Forelimb muscle (tissue), 1 donor: ENCODE measurements at regions not wholly inside any gene's neighbourhood (a gene's known extent, or its start where the extent isn't known, plus 50 kb on each side); places are given as distances from the start of the nearest gene placed in this dataset.

ENCODE experiments used
- DNase-seq: peaks from one replicate; pipeline ENCODE4 v3.0.0-alpha.2; 2013; ENCODE audit warnings: low read depth

- no peak for DNase-seq
Observed at GRCh38 chr5:17761326-17761725, 127.1 kb downstream of the TAF11L14 start.

DNA sequence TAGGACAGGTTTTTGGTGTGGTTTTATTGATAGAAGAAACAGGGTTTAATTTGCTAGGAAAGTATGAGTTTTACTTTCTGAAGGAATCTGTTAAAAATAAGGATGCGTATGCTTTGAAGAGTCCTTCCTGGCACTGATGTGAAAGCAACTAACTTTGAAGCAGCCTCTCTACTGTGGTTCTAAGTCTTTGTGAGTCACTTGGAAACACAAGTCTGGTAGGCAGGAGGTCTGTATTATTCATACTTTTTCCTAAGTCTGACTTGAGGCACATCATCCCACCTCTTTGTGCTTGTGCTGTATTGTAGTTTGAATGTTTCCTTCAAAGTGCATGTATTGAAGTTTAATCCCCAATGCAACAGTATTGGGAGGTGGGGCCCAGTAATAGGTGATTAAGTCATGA lies 129.0 kb downstream of the TAF11L14 start:
- DNase-seq = no peak

DNA sequence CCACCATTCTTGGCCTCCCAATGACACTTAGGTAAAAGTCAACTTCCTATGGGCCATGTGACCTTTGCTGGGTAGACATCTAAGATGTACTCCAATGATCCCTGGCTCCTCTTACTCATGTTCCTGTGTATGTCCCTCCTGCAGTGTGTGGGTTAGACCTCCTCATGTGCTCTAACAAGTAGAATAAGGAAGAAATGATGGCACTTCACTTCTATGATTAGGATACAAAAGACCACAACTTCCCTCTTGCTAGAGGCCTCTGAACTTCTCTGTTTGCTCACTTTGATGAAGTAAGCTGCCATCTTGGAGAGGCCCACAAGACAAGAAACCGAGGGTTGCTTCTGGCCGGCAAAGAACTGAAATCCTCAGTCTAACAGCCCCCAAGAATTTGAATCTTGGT lies 131.8 kb downstream of the TAF11L14 start:
- DNase-seq = no peak

DNA sequence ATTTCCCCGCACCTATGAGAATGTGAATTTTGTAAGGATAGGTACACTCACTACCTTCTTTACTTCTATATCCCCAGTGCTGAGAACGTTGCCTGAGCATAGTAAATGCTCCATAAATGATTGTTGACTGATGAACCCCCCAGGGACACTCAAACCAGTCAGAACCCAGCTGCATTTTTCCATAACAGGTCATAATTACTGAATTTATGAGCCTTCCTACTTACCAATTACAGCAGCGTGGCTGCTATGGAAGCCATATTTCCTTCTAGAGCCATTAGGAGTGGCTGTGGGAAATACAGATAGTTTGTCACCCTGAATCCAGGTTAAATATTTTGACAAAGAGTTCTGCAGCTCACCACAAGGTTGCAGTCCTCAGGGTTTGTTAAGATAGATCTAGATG lies 135.0 kb downstream of the TAF11L14 start:
- no peak for DNase-seq

DNA sequence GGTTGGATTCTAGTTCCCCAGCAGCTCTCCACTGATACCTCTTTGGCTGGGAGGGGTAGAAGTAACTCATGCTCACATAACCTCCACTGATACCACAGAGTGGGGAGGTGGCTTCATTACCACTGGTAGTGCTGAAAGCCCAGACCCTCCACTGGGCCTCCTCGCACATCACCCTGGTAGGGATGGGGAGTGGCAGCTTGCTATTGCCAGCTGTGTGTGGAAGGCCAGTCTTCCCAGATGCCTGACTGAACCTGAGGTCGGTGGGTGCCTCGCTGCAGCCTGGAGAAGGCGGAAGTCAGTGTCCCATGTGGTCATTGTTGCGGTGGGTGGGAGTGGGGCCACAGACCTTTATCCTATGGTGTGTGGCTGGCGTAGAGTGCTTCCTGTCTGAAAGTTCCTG lies 138.0 kb downstream of the TAF11L14 start:
- DNase-seq = no peak

DNA sequence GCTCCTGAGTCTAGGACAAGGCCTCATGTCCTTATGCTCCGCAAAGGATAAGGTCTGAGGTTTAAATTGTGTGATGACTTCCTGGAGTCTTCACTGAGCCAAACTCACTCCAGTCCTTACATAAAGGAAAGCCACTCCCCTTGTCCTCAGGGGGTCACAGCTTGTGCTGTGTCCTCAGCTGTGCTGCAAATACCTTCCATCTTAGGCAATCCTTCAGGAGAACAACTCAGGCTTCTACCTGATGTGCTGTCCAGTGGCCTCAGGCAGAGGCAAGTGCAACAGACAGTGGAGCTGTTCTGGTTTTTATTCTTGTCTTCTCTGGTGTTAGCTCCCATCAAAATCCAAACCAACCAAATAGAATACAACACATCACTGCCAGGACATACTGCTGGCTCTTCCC lies 151.5 kb downstream of the TAF11L14 start:
- no peak for DNase-seq

GRCh38 chr5:17788351-17788750 lies 154.1 kb downstream of the TAF11L14 start:
- no peak for DNase-seq

- no peak for DNase-seq
Observed at GRCh38 chr5:17794201-17794600, 159.9 kb downstream of the TAF11L14 start.

DNA sequence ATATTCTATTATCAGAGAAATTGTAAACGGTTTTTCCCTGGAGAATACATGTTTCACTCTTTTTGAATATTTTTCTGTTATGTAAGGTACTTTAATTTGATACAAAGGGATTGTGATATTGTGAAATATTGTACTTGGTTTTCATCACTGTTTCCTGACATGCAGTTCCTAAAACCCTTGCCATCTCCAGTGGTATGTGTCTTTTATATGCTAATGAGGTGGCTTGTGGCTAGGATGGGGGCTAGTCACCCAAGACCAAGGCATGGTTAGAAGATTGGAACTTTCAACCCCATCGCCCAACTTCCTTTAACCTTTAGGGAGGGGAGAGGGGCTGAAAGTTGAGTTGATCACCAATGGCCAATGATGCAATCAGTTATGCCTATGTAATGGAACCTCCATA lies 160.6 kb downstream of the TAF11L14 start:
- DNase-seq = no peak

- no peak for DNase-seq
Observed at GRCh38 chr5:17796142-17796541, 161.9 kb downstream of the TAF11L14 start.

DNA sequence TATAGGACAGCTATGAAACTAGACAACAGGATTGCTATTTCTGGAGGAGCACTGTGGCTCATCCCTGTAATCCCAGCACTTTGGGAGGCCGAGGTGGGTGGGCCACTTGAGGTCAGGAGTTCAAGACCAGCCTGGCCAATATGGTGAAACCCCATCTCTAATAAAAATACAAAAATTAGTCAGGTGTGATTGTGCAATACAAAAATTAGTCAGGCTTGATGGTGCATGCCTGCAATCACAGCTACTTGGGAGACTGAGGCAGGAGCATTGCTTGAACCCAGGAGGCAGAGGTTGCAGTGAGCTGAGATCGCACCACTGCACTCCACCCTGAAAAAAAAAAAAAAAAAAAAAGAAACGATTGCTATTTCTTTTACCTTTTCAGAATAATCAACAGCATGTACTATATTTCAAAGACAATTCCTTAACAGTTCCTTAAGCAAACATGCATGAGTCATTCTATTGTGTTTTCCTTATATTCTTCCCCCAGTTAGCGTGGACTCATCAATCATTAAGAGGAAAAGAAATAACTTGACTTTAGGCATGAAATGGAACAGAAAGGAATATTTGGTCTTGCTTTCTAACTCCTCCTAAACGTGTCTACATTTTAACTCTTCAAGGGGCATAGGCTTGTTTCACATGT lies 162.6 kb downstream of the TAF11L14 start:
- no peak for DNase-seq

DNA sequence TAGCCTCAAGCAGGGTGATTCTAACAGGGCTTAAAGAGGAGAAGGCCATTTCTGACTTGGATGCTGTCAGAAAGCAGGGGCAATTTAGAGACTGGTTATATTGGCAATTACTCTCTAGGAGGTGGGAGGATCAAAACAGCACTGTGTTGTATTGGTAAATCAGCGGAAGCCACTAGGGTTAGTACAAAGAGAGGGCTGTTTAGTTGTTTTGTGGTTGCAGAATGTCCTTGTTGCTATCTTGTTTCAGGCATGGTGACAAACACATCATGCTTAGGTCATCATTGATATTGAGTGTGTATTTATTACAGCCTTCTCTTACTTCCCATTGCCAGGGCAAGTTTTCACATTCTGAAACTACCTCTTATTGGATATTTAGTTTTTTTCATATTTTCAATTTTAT lies 165.3 kb downstream of the TAF11L14 start:
- DNase-seq = no peak

DNA sequence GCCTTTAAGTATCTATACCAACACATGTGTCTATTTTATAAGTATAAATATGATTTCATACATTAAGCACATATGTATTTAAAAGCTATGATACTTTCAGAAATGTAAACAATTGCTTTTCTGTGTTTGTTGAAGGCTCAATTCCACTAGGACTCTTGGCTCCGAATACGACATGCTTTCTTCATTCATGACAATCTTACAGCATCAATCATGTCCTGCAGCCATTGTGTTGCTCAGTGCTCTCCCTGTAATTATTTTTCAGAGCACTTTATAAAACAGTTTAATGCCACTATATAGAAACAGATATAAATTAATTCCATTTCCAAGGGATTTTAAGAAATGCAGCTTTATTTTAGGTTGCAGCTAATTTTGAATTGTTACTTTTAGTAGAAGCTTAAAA lies 167.3 kb downstream of the TAF11L14 start:
- DNase-seq = no peak

GRCh38 chr5:17802256-17802655 lies 168.0 kb downstream of the TAF11L14 start:
- DNase-seq = no peak

- DNase-seq = no peak
Observed at GRCh38 chr5:17803971-17804370, 169.7 kb downstream of the TAF11L14 start.

DNA sequence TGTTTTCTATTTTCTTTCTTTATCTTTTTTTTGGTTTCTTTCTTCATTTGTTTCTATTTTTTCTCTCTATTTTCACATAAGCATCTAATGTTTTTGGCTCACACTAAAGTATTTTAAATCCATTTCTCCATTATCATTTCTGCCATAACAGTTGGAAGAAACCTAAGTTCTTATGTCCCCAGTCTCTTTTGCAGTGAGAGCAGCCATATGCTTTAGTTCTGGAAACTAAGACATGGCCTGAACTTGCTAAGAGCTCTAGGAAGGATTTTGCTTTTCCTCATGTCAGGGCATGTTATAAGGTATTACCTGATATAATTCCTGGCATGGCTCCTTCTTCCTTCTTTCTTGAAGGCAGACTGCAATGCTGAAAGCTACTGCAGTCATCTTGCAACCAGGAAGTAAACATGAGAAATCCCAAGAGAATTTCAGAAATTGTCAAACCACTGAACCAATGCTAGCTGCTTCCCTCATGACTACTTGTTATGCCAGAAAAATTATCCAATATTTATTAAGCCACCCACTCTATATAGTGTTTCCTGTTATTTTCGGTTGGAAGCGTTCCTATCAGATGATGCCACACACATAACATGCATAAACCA lies 171.1 kb downstream of the TAF11L14 start:
- DNase-seq = no peak

DNA sequence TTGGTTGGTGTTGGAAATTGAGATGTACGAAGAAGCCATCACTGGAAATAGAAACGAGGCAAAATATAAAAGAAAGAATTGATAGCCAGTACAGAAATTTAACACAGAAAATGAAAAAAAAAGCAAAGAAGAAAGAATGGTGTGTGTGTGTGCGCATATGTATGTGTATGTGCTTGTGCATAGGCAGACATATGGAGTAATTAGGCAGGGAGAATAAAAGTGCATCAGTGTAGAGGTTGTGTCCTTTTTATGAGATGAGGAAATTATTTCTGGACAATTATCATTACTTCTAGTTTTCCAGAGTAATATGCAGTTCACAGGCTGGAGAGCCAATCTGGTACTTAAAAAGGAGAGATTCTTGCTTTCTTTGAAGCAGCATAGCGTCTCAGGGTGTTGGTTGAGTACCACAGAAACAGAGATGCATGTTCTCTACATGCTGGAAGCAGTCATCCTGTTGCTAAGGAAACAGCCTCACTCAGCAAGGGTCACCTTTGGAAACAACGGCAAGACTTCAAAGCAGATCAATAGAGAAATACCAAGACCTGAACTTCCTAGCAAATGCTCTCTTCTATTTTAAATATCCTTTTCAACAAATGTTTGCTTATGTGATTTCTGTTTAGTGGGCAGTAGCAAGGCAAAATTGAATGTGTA lies 172.7 kb downstream of the TAF11L14 start:
- DNase-seq = no peak

- DNase-seq = no peak
Observed at GRCh38 chr5:17808566-17808965, 174.3 kb downstream of the TAF11L14 start.

DNA sequence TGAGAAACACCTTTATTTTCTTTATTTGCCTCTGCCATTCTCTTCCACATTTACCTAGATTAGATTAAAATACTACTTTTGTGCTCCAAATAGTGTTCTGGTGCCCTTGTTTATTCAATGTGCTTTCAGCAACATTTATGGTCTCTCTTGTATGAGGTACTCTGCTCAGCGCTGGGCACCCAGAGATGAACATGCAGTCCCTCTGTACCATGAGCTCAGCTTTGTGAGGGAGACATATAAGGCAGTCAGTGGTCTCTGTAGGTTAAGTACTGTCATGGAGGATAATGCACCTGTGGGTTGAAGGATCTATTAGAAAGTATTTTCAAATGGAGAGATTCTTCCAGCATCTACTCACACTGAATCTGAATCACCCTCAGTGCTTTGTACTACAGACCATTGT lies 176.5 kb downstream of the TAF11L14 start:
- no peak for DNase-seq

- DNase-seq = no peak
Observed at GRCh38 chr5:17813214-17813613, 179.0 kb downstream of the TAF11L14 start.

DNA sequence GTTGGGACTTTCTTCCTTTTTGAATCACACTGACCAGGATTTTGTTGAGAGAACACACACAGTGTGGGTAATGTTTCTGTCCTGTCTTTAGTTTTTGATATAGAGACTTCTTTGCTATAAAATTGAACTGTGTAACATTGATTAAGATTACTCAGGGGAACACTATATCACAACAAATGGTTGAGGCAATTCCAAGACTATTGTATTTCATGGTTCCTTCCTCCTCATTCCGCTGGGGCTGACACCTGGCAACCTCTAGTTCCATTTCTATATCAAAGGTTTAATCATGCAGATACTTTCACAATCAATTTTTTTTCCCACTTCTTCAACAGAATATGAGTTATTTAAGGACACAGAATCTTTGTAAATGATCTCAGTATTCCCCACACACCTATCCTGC lies 182.2 kb downstream of the TAF11L14 start:
- no peak for DNase-seq

DNA sequence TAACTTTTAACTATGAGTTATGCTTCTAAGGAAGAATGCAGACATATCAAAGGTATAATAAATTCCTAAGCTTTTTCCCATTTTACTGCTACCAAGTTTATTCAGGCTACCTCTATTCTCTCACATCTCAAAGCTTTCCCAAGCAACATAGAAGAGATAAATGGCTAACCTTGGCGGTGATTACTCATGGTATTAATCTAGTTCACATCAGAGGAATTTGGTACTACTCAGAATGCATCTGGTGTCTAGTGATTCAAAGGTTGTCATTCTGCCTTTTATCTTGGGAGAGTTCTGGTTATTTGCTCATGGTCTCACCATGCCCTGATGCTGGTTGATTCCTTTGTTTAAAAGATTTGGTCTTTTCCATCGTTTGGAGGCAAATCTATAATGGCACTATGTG lies 182.7 kb downstream of the TAF11L14 start:
- DNase-seq = no peak

DNA sequence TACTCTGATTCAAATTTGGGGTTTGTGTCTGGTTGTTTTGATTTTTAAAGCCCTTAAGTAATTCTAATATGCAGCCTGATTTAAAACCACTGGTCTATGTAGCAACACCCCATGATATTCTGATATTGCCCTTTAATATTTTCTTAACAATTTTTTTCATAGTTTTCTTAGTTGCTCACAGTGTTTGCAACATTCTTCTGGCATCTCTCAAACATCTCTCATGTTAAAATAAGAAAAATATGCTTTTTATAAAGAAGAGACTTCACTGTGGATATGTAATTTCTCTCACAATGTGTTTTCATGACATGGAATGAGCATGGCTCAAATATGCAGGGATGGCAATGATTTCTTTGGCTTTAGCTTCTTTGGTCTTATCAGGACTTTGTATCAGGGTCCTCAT lies 183.7 kb downstream of the TAF11L14 start:
- no peak for DNase-seq

DNA sequence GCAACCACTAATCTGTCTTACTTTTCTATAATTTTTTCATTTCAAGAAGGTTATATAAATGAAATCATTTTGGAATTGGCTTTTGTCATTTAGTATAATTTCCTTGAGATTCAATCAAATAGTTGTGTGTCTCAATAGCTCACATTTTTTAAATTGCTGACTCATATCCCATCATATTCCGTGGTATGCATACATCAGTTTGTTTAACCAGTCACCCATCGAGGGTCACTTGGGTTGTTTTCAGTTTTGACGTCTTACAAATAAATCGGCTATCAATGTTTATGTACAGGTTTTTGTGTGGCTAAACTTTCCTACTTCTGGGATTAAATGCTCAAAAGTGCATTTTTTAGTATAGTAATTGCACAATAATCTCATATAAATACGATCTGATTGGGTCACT lies 185.5 kb downstream of the TAF11L14 start:
- no peak for DNase-seq
